Activated naive CD8-positive, alpha-beta T cell treated with anti-CD3 and anti-CD28 coated beads, Interleukin-2, amount 50 U/mL, for 24 hours (primary cell): ENCODE measurements at regions not wholly inside any gene's neighbourhood (a gene's known extent, or its start where the extent isn't known, plus 50 kb on each side); places are given as distances from the start of the nearest gene placed in this dataset.

Source experiments
- ATAC-seq: fragments of 150-1000 bp; cut with Tn5 transposase; one replicate; pipeline ENCODE4 v1.10.0; 2021
- DNase-seq: peaks from one replicate; pipeline ENCODE4 v3.0.0; 2021
- H3K27ac Mint-ChIP-seq: one replicate; pipeline ENCODE4 v1.8.0; 2021; ENCODE audit warnings: mild to moderate bottlenecking, mixed read lengths
- H3K27me3 Mint-ChIP-seq: one replicate; pipeline ENCODE4 v1.8.0; 2021; ENCODE audit warnings: mixed read lengths
- H3K36me3 Mint-ChIP-seq: one replicate; pipeline ENCODE4 v1.8.0; 2021; ENCODE audit warnings: low read depth, mixed read lengths
- H3K4me1 Mint-ChIP-seq: one replicate; pipeline ENCODE4 v1.8.0; 2021; ENCODE audit warnings: mixed read lengths
- H3K4me3 Mint-ChIP-seq: one replicate; pipeline ENCODE4 v1.8.0; 2021; ENCODE audit warnings: mild to moderate bottlenecking, moderate library complexity, mixed read lengths
- H3K9me3 Mint-ChIP-seq: one replicate; pipeline ENCODE4 v1.8.0; 2021; ENCODE audit warnings: mixed read lengths

DNA sequence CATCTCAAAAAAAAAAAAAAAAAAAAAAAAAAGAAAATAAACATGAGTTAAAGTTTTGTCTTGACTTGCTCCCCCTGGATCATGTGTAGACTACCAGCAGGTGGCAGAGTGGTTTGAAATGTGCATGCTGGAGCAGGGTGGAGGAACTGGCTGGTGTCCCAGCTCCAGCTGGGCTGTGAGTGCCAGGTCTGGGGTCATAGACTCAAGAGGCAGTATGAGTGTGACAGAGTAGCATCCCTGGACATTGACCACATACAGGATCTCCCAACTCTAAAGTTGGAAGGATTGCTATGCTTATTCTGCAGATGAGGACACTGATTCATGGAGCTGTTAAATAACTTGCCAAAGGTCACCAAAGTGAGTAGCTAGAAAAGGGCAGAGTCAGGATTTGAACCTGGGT, 198.0 kb upstream of the MPHOSPH6 start:
- Mint-ChIP-seq H3K36me3 (no peaks in the 10 kb centered on the region), H3K4me3 (no peak overlapping the region), H3K27ac (no peak overlapping the region), H3K9me3 (no peaks in the 10 kb centered on the region), H3K27me3 (no peaks in the 10 kb centered on the region), H3K4me1 (no peaks in the 10 kb centered on the region)
- ATAC-seq (no peak), DNase-seq (no peak)

DNA sequence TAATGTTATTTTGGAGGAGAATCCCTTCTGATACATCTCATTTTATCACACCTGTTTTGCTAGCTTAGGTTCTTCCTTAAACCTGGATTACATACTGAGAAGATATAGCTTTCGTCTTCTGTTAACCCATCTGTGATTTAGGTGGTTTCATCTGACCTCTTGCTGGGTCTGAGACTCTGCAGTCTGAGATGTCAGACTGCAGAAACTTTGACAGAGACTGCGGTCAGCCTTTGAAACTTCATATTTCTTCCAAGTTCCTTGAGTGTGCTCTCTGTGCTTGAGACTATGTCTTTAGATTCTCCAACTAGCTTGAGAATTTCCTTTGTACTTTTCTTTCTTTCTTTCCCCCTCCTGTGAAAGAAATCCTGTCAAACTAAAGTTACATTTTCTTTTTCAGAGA, 196.4 kb upstream of the MPHOSPH6 start:
- Mint-ChIP-seq H3K4me1 (no peaks in the 10 kb centered on the region), H3K27me3 (peaks cover 3% of the 10 kb centered on the region), H3K36me3 (no peaks in the 10 kb centered on the region), H3K9me3 (no peaks in the 10 kb centered on the region), H3K27ac (no peak overlapping the region), H3K4me3 (no peak overlapping the region)
- ATAC-seq = no peak
- DNase-seq = no peak

DNA sequence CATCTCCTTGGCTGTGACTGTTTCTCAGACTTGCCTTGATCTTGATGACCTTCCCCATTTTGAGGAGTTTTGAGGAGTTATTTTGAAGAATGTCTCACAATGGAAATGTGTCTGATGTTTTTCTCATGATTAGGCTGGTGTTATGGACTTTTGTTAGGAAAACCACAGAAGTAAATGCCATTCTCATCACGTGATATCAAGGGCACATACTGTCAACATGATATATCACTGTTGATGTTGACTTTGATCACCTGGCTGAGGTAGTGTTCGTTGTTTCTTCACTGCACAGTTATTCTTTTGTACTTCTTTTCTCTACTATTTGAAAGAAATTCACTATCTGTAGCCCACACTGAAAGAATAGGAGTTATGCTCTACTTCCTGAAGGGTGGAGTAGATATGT, 194.7 kb upstream of the MPHOSPH6 start:
- H3K27ac Mint-ChIP-seq = no peak overlapping the region
- no peaks in the 10 kb centered on the region for H3K9me3 Mint-ChIP-seq

DNA sequence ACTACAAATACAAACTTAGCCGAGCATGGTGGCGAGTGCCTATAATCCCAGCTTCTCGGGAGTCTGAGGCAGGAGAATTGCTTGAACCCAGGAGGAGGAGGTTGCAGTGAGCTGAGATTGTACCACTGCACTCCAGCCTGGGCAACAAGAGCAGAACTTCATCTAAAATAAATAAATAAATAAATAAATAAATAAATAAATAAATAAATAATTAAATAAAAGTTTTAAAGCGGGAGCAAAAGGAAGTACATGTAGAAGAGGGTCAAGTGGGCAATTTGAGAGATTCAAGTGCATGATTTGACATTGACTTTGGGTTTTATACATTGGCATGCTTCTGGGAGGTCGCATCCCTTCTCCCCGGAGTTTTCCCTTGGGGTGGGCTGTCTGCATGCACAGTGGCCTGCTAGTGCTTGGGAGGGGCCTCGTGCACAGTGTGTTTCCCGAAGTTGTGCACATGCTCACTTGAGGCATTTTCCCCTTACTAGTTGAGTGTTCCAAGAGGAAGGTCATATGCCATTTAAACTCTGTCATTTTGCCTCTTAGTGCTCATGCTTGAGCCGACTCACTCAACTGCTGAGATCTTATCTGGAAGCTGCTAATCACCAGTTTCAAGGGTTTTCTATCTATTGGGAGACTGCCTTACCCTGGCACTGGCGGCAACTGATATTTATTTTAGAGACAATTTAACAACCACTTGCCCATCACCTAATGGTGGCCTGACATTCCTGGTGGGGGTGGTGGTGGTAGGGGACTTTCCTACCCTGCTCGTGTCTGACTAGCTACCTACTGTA, 193.2 kb upstream of the MPHOSPH6 start:
- H3K27me3 Mint-ChIP-seq = peaks cover 3% of the 10 kb centered on the region

More for the DNA sequence above, 194.7 kb upstream of the MPHOSPH6 start:
- DNase-seq (no peak), ATAC-seq (no peak)
- H3K4me3 Mint-ChIP-seq = no peak overlapping the region
- H3K27me3 Mint-ChIP-seq = peaks cover 3% of the 10 kb centered on the region
- H3K36me3 Mint-ChIP-seq = no peaks in the 10 kb centered on the region
- no peaks in the 10 kb centered on the region for H3K4me1 Mint-ChIP-seq

DNA sequence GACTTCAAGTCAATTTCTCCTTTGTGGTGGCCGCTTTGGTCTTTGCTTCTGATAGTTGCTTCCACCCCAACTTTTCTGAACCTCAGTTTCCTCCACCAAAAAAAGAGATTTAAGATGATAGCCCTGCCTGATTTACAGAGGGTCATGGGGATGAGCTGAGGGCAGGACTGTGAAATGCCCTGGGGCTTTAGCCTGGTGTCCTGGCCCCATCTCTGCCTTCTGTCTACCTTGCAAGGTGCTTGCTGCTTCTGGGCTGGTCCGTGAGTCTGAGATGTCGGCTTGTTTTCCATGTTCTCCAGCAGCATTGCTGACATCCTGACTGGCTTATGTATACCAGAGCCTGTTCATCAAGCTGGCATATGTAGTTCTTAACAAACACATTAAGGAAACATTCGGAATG, 191.9 kb upstream of the MPHOSPH6 start:
- Mint-ChIP-seq H3K27me3 (peaks cover 3% of the 10 kb centered on the region), H3K27ac (no peak overlapping the region), H3K9me3 (no peaks in the 10 kb centered on the region), H3K36me3 (no peaks in the 10 kb centered on the region), H3K4me1 (no peaks in the 10 kb centered on the region), H3K4me3 (no peak overlapping the region)
- DNase-seq (no peak), ATAC-seq (no peak)

More for the DNA sequence above, 193.2 kb upstream of the MPHOSPH6 start:
- H3K27ac Mint-ChIP-seq = no peak overlapping the region
- no peak overlapping the region for H3K4me3 Mint-ChIP-seq
- DNase-seq (no peak), ATAC-seq (no peak)
- H3K4me1 Mint-ChIP-seq = no peaks in the 10 kb centered on the region
- no peaks in the 10 kb centered on the region for H3K36me3 Mint-ChIP-seq
- no peaks in the 10 kb centered on the region for H3K9me3 Mint-ChIP-seq

DNA sequence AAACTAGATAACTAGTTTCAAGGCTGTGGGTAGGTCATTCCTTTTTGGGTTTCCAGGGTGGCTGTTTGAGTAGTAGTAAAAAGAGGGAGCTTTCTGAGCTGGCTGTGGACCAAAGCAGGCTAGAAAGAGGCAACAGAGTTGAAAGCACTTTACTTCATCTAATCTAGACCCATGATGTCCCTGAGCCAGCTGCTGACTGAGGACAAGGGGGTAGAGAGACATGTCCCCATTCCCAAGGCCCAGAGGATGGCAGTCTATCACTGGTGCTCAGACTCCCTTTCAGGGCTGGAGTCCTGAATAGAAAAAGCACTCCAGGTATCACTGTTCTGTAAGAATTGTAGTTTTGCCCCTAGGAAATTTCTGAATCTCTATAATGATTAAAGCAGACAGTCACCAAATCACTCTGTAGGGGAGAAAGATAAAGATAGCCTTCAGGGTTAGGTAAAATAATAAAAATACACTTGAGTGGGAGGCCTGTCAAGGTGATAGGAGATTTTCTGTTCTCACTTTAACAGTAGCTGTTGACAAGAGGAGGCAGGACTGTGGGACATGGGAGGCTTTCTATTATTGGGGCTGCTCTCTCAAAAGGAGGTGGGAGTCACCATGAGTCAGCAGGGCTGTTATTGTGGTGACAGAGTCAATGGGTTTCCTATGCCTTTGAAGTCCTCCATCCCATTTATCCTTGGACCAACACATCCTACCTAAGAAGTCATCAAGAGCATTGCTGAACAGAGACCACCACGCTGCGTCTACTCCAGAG, 190.2 kb upstream of the MPHOSPH6 start:
- Mint-ChIP-seq H3K27ac (no peak overlapping the region), H3K27me3 (peaks cover 3% of the 10 kb centered on the region), H3K36me3 (no peaks in the 10 kb centered on the region), H3K9me3 (no peaks in the 10 kb centered on the region), H3K4me3 (no peak overlapping the region), H3K4me1 (no peaks in the 10 kb centered on the region)
- no peak for DNase-seq
- no peak for ATAC-seq

DNA sequence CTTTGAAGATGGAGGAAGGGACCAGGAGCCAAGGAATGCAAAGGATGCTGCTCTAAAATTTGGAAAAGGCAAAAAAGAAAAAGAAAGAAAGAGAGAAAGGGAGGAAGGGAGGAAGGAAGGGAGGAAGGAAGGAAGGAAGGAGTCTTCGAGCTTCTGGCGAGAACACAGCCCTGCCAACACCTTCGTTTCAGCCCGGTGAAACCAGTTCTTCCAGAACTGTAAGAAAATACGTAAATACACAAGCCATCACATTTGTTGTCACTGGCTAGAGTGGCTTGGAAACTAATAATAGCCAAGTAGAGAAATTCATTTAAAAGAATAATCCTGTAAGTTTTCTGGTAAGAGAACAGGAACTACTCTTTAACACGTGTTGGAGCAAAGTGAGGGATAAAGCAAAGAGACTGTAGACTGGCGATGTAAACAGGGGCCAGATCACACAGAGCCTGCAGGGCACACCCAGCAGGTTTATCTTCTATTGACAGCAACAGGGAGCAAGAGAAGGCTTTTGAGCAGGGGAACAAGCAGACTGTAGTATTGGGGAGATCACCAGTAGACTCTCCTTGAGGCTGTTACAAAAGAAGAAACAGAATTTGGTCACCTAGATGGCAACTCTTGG, 188.7 kb upstream of the MPHOSPH6 start:
- DNase-seq (no peak), ATAC-seq (no peak)
- peaks cover 3% of the 10 kb centered on the region for H3K27me3 Mint-ChIP-seq
- H3K4me3 Mint-ChIP-seq = no peak overlapping the region
- H3K36me3 Mint-ChIP-seq = no peaks in the 10 kb centered on the region
- H3K9me3 Mint-ChIP-seq = no peaks in the 10 kb centered on the region
- no peaks in the 10 kb centered on the region for H3K4me1 Mint-ChIP-seq
- H3K27ac Mint-ChIP-seq = no peak overlapping the region

DNA sequence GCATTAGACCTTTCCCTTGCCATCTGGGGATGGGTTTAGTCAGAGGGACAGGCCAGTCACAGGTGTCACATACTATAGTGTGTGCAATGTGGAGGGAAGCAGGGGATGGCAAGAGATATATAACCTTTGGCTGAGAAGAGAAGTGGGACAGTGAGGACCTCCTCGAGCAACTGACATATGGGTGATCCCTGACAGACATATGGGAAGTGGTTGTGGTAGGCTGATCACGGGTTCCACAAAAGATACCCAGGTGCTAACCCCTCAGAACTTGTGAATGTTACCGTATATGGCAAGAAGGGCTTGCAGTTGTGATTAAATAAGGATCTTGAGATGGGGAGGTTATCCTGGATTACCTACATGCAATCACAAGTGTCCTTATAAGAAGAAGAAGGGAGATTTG, 188.1 kb upstream of the MPHOSPH6 start:
- peaks cover 3% of the 10 kb centered on the region for H3K27me3 Mint-ChIP-seq
- no peak for DNase-seq
- H3K9me3 Mint-ChIP-seq = no peaks in the 10 kb centered on the region
- no peaks in the 10 kb centered on the region for H3K4me1 Mint-ChIP-seq
- H3K27ac Mint-ChIP-seq = no peak overlapping the region
- ATAC-seq = no peak
- no peak overlapping the region for H3K4me3 Mint-ChIP-seq
- no peaks in the 10 kb centered on the region for H3K36me3 Mint-ChIP-seq

DNA sequence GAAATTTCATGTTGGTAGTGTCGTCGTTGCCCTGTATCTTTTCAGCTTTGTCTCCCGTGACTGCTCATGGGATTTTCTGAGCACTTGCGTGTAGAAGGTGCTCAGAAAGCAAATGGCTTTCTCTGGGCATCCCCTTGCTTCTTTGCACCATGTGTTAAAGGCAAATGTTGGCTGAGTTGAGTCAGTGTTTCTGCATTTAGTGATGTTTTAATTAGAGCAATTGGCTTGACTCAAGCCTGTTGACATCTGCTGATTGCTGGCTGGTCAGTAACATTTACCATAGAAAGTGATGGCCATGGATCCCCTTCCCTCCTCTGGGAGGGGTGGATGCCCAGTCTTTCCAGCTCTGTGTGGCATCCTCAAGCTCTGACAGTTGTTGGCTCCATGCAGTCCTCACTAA, 187.2 kb upstream of the MPHOSPH6 start:
- no peaks in the 10 kb centered on the region for H3K27me3 Mint-ChIP-seq
- DNase-seq (no peak), ATAC-seq (no peak)
- H3K36me3 Mint-ChIP-seq = no peaks in the 10 kb centered on the region
- H3K4me1 Mint-ChIP-seq = no peaks in the 10 kb centered on the region
- H3K4me3 Mint-ChIP-seq = no peak overlapping the region
- H3K27ac Mint-ChIP-seq = no peak overlapping the region
- H3K9me3 Mint-ChIP-seq = no peaks in the 10 kb centered on the region

DNA sequence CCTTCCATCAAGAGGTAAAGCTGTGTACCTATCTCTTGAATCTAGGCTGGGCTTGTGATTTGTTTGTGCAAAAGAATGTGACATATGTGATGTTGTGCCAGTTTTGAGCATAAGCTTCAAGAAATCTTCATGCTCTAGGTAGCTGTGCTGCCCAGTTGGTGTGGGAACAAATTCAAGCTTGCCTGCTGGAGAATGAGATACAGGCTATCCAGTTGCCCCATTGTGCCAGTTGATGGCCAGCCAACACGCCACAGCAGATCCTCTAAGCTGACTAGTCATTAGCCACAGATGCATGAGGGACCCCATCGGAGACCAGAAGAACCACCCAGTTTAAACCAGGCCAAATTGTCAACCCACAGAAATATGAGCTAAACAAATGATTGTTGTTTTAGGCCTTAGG, 180.5 kb upstream of the MPHOSPH6 start:
- H3K4me1 Mint-ChIP-seq = no peaks in the 10 kb centered on the region
- DNase-seq = no peak
- no peak for ATAC-seq
- no peaks in the 10 kb centered on the region for H3K27me3 Mint-ChIP-seq
- no peak overlapping the region for H3K4me3 Mint-ChIP-seq
- H3K27ac Mint-ChIP-seq = no peak overlapping the region
- H3K9me3 Mint-ChIP-seq = no peaks in the 10 kb centered on the region
- H3K36me3 Mint-ChIP-seq = no peaks in the 10 kb centered on the region

DNA sequence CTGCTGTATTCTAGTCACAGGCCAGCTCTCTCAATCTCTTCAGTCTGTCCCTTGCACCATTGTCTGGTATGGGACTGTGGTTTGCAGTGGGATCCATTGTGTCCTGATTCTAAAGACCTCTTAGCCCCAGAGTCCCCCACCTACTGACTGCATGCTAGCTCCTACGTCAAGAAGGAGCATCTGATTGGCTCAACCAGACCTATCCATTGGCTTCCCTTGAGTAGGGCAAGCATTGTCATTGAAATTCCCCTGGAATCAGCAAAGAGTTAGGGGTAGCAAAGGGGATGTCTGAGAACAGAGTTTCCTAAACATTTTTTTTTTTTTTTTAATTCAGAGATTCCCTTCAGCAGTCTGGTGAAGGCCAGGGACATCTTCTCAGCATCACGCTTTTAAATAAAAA, 175.3 kb upstream of the MPHOSPH6 start:
- Mint-ChIP-seq H3K27ac (no peak overlapping the region), H3K36me3 (no peaks in the 10 kb centered on the region), H3K9me3 (no peaks in the 10 kb centered on the region), H3K4me1 (no peaks in the 10 kb centered on the region), H3K4me3 (no peak overlapping the region), H3K27me3 (no peaks in the 10 kb centered on the region)
- ATAC-seq = no peak
- DNase-seq = no peak

DNA sequence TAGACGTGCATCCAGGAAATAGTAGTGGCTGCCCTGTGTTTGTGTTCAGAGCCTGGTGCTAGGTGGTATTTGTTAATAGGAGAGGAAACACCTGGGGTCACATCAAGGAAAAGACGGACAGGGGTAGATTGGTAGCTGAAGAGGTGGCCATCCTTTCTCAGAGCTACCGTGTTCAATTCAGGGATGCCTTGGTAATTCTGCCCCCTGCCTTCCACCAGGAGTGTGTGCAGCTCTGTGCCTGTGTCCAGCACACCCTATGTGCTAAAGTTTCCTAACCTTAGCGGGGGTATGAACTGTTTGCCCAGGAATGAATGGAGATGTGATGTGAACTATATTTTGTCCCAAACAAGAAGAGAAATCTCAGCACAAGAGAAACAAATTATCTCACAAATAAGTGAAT, 174.1 kb upstream of the MPHOSPH6 start:
- ATAC-seq (no peak), DNase-seq (no peak)
- Mint-ChIP-seq H3K4me1 (no peaks in the 10 kb centered on the region), H3K9me3 (no peaks in the 10 kb centered on the region), H3K27me3 (peaks cover 3% of the 10 kb centered on the region), H3K27ac (no peak overlapping the region), H3K4me3 (no peak overlapping the region), H3K36me3 (no peaks in the 10 kb centered on the region)

DNA sequence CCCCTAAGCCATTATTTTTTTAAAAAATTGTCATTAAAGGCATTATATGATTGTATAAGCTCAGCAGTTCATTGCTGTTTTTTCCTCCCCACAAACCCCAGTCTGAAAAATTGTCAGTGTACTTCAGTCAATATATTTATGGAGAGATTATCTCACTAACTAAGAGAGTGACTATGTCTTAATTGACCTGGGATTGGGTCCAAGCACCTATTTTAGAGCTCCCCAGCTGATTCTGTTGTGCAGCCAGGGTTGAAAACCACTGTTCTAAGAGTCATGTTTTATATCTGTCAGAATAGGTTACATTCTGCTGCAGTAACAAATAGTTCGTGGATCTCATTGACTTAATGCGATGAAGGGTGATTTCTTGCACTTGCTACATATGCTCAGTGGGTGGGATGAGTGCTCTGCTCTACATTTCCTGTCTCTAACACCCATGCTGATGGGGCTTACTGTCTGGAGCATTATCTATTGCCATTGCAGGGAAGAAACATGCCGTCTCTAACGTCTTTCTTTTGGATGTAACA, 171.2 kb upstream of the MPHOSPH6 start:
- no peak for DNase-seq
- no peak for ATAC-seq

DNA sequence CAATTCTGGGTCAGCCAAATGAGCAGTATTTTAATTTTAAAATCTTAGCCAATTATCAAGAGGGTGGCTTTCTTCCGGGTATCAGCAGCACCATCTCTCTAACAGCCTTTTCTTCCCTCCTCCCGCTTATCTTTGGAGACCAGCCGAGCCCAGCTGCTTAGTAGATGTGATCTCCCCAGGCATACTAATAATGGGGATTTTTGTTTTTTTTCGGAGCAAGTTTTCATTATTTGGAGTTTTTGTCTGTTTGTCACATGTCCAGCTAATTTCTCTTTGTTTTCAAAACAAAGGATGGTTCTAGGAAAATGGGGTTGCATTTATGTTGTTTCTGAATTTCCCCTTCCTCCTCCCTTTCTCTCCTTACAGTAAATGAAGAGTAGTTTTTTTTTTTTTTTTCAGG, 170.5 kb upstream of the MPHOSPH6 start:
- DNase-seq (no peak), ATAC-seq (no peak)
- Mint-ChIP-seq H3K27me3 (peaks cover 11% of the 10 kb centered on the region), H3K4me3 (no peak overlapping the region), H3K4me1 (no peaks in the 10 kb centered on the region), H3K27ac (no peak overlapping the region), H3K9me3 (no peaks in the 10 kb centered on the region), H3K36me3 (no peaks in the 10 kb centered on the region)

More for the DNA sequence above, 171.2 kb upstream of the MPHOSPH6 start:
- H3K9me3 Mint-ChIP-seq = no peaks in the 10 kb centered on the region
- no peaks in the 10 kb centered on the region for H3K4me1 Mint-ChIP-seq
- H3K27me3 Mint-ChIP-seq = peaks cover 11% of the 10 kb centered on the region
- H3K36me3 Mint-ChIP-seq = no peaks in the 10 kb centered on the region
- H3K27ac Mint-ChIP-seq = no peak overlapping the region
- H3K4me3 Mint-ChIP-seq = no peak overlapping the region

DNA sequence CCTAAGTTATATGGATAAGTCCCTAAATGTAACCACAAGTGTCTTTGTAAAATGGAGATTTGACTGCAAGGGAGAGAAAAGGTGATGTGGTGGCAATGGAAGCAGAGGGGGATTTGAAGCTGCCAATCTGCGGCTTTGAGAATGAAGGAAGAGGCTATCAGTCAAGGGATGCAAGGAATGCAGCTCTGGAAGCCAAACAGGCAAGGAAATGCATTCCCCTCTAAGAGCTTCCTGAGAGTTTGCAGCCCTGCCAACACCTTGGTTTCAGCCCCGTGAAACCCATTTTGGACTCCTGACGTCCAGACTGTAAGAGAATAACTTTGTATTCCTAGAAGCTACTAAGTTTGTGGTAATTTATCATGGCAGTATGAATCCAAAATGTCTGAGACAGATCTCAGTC, 167.3 kb upstream of the MPHOSPH6 start:
- DNase-seq (no peak), ATAC-seq (no peak)
- Mint-ChIP-seq H3K4me1 (no peaks in the 10 kb centered on the region), H3K36me3 (no peaks in the 10 kb centered on the region), H3K4me3 (no peak overlapping the region), H3K27me3 (peaks cover 11% of the 10 kb centered on the region), H3K9me3 (no peaks in the 10 kb centered on the region), H3K27ac (no peak overlapping the region)
